ENCODE measurements at regions not wholly inside any gene's neighbourhood (a gene's known extent, or its start where the extent isn't known, plus 50 kb on each side); places are given as distances from the start of the nearest gene placed in this dataset.

DNA sequence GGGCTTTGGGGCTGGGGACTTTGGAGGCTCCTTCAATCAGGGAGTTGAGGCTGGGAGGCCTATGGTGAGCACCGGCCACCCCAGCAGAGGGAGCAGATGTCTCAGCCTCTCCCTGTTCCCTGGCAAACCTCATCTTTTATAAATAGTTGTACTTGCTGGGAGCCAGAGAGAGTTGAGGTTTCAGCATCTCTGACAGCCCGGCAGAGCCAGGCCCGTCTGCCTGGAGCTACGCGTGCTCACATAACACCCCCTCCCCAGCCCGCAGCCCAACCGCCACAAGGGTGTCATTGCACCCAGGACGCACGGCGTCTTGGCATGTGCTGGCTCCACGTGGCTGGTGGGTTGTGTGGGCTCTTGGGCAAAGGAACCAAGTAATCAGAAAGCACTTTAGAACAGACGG is 127.1 kb downstream of the CHST1 start:
- H3K4me3 ChIP-seq (ENCODE audit: insufficient read depth, low read depth, low read length) = no peak overlapping the region
- TF ChIP-seq, protein P1, sequence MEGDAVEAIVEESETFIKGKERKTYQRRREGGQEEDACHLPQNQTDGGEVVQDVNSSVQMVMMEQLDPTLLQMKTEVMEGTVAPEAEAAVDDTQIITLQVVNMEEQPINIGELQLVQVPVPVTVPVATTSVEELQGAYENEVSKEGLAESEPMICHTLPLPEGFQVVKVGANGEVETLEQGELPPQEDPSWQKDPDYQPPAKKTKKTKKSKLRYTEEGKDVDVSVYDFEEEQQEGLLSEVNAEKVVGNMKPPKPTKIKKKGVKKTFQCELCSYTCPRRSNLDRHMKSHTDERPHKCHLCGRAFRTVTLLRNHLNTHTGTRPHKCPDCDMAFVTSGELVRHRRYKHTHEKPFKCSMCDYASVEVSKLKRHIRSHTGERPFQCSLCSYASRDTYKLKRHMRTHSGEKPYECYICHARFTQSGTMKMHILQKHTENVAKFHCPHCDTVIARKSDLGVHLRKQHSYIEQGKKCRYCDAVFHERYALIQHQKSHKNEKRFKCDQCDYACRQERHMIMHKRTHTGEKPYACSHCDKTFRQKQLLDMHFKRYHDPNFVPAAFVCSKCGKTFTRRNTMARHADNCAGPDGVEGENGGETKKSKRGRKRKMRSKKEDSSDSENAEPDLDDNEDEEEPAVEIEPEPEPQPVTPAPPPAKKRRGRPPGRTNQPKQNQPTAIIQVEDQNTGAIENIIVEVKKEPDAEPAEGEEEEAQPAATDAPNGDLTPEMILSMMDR (IDR thresholded peaks at IDR 0.05; ENCODE audit: insufficient read depth, low read depth, low read length) = no peak
- TF ChIP-seq EZH2 (IDR thresholded peaks at IDR 0.05; ENCODE audit: insufficient read depth, low read length) = no peak
- no peaks in the 10 kb centered on the region for H3K4me1 ChIP-seq (ENCODE audit: insufficient read depth, low read length)
- Mint-ChIP-seq H3K27ac (ENCODE audit: unreplicated experiment) (no peak overlapping the region), H3K27me3 (ENCODE audit: low read depth, unreplicated experiment) (peaks cover 83% of the 10 kb centered on the region), H3K4me3 (ENCODE audit: unreplicated experiment) (no peak overlapping the region), H3K9me3 (ENCODE audit: unreplicated experiment) (no peaks in the 10 kb centered on the region), H3K36me3 (ENCODE audit: low read depth, unreplicated experiment) (no peaks in the 10 kb centered on the region), H3K4me1 (ENCODE audit: low read depth, unreplicated experiment) (peaks cover 2% of the 10 kb centered on the region)
- no peak overlapping the region for H3K4me2 ChIP-seq (ENCODE audit: low read length)
- H3K36me3 ChIP-seq (ENCODE audit: insufficient read depth, low read length) = no peaks in the 10 kb centered on the region
- no peaks in the 10 kb centered on the region for H3K27me3 ChIP-seq (ENCODE audit: insufficient read depth, low read length)
- no peaks in the 10 kb centered on the region for H3K9me3 ChIP-seq (ENCODE audit: insufficient read depth, low read depth, low read length)
- no peak overlapping the region for H2AFZ ChIP-seq (ENCODE audit: low read depth, low read length)
- DNase-seq (ENCODE audit: low read depth) (no peak), FAIRE-seq (no peak)
- no peaks in the 10 kb centered on the region for H3K79me2 ChIP-seq (ENCODE audit: insufficient read depth, low read length)
- H3K27ac ChIP-seq (ENCODE audit: low read depth, low read length) = no peak overlapping the region
- no peaks in the 10 kb centered on the region for H4K20me1 ChIP-seq (ENCODE audit: insufficient read depth, low read length)
- no peak overlapping the region for H3K9ac ChIP-seq (ENCODE audit: low read length)

- H3K9me3 ChIP-seq (ENCODE audit: insufficient read depth, low read depth, low read length) = no peaks in the 10 kb centered on the region
- no peaks in the 10 kb centered on the region for H3K36me3 ChIP-seq (ENCODE audit: insufficient read depth, low read length)
- H3K27me3 ChIP-seq (ENCODE audit: insufficient read depth, low read length) = no peaks in the 10 kb centered on the region
- no peaks in the 10 kb centered on the region for H3K79me2 ChIP-seq (ENCODE audit: insufficient read depth, low read length)
- Mint-ChIP-seq H3K36me3 (ENCODE audit: low read depth, unreplicated experiment) (no peaks in the 10 kb centered on the region), H3K4me3 (ENCODE audit: unreplicated experiment) (no peak overlapping the region), H3K4me1 (ENCODE audit: low read depth, unreplicated experiment) (peaks cover 2% of the 10 kb centered on the region), H3K27ac (ENCODE audit: unreplicated experiment) (no peak overlapping the region), H3K27me3 (ENCODE audit: low read depth, unreplicated experiment) (peaks cover 84% of the 10 kb centered on the region), H3K9me3 (ENCODE audit: unreplicated experiment) (no peaks in the 10 kb centered on the region)
- TF ChIP-seq, protein P1 (IDR thresholded peaks at IDR 0.05; ENCODE audit: insufficient read depth, low read depth, low read length) = no peak
- no peak for TF ChIP-seq EZH2 (IDR thresholded peaks at IDR 0.05; ENCODE audit: insufficient read depth, low read length)
- no peak overlapping the region for H2AFZ ChIP-seq (ENCODE audit: low read depth, low read length)
- DNase-seq (ENCODE audit: low read depth) = no peak
- H3K4me3 ChIP-seq (ENCODE audit: insufficient read depth, low read depth, low read length) = no peak overlapping the region
- H4K20me1 ChIP-seq (ENCODE audit: insufficient read depth, low read length) = no peaks in the 10 kb centered on the region
- H3K4me2 ChIP-seq (ENCODE audit: low read length) = no peak overlapping the region
- no peak for FAIRE-seq
- no peaks in the 10 kb centered on the region for H3K4me1 ChIP-seq (ENCODE audit: insufficient read depth, low read length)
- H3K27ac ChIP-seq (ENCODE audit: low read depth, low read length) = no peak overlapping the region
- no peak overlapping the region for H3K9ac ChIP-seq (ENCODE audit: low read length)
Measured at GRCh38 chr11:45537614-45538013, 127.8 kb downstream of the CHST1 start.

GRCh38 chr11:45535033-45535432 is 130.4 kb downstream of the CHST1 start:
- Histone ChIP-seq H3K9me3 (ENCODE audit: insufficient read depth, low read depth, low read length) (no peaks in the 10 kb centered on the region), H3K4me2 (ENCODE audit: low read length) (no peak overlapping the region), H3K9ac (ENCODE audit: low read length) (no peak overlapping the region), H3K4me3 (ENCODE audit: insufficient read depth, low read depth, low read length) (no peak overlapping the region), H3K36me3 (ENCODE audit: insufficient read depth, low read length) (no peaks in the 10 kb centered on the region), H3K4me1 (ENCODE audit: insufficient read depth, low read length) (no peaks in the 10 kb centered on the region), H4K20me1 (ENCODE audit: insufficient read depth, low read length) (no peaks in the 10 kb centered on the region), H3K27me3 (ENCODE audit: insufficient read depth, low read length) (no peaks in the 10 kb centered on the region), H3K79me2 (ENCODE audit: insufficient read depth, low read length) (no peaks in the 10 kb centered on the region), H3K27ac (ENCODE audit: low read depth, low read length) (no peak overlapping the region), H2AFZ (ENCODE audit: low read depth, low read length) (no peak overlapping the region)
- H3K27ac Mint-ChIP-seq (ENCODE audit: unreplicated experiment) = no peak overlapping the region
- no peaks in the 10 kb centered on the region for H3K36me3 Mint-ChIP-seq (ENCODE audit: low read depth, unreplicated experiment)
- DNase-seq (ENCODE audit: low read depth) = no peak
- TF ChIP-seq, protein P1 (IDR thresholded peaks at IDR 0.05; ENCODE audit: insufficient read depth, low read depth, low read length) = no peak
- no peak for TF ChIP-seq EZH2 (IDR thresholded peaks at IDR 0.05; ENCODE audit: insufficient read depth, low read length)
- H3K27me3 Mint-ChIP-seq (ENCODE audit: low read depth, unreplicated experiment) = peaks cover 83% of the 10 kb centered on the region
- H3K9me3 Mint-ChIP-seq (ENCODE audit: unreplicated experiment) = no peaks in the 10 kb centered on the region
- peaks cover 2% of the 10 kb centered on the region for H3K4me1 Mint-ChIP-seq (ENCODE audit: low read depth, unreplicated experiment)
- FAIRE-seq = no peak
- no peak overlapping the region for H3K4me3 Mint-ChIP-seq (ENCODE audit: unreplicated experiment)
